Stimulated activated CD4-positive, alpha-beta T cell treated with anti-CD3 and anti-CD28 coated beads, Interleukin-2, amount 100 ng/mL, for 4 hours (primary cell): ENCODE measurements at regions not wholly inside any gene's neighbourhood (a gene's known extent, or its start where the extent isn't known, plus 50 kb on each side); places are given as distances from the start of the nearest gene placed in this dataset.

ENCODE experiments used
- DNase-seq: peaks from one replicate; pipeline ENCODE4 v3.0.0-alpha.2; 2020; ENCODE audit warnings: low read depth

- no peak for DNase-seq
Observed at GRCh38 chr4:108361886-108362285, 193.2 kb upstream of the LEF1 start.

- no peak for DNase-seq
Observed at GRCh38 chr4:108361446-108361820, 192.7 kb upstream of the LEF1 start.

- no peak for DNase-seq
Observed at GRCh38 chr4:108360754-108361445, 192.2 kb upstream of the LEF1 start.

GRCh38 chr4:108359986-108360681 lies 191.4 kb upstream of the LEF1 start:
- no peak for DNase-seq

DNA sequence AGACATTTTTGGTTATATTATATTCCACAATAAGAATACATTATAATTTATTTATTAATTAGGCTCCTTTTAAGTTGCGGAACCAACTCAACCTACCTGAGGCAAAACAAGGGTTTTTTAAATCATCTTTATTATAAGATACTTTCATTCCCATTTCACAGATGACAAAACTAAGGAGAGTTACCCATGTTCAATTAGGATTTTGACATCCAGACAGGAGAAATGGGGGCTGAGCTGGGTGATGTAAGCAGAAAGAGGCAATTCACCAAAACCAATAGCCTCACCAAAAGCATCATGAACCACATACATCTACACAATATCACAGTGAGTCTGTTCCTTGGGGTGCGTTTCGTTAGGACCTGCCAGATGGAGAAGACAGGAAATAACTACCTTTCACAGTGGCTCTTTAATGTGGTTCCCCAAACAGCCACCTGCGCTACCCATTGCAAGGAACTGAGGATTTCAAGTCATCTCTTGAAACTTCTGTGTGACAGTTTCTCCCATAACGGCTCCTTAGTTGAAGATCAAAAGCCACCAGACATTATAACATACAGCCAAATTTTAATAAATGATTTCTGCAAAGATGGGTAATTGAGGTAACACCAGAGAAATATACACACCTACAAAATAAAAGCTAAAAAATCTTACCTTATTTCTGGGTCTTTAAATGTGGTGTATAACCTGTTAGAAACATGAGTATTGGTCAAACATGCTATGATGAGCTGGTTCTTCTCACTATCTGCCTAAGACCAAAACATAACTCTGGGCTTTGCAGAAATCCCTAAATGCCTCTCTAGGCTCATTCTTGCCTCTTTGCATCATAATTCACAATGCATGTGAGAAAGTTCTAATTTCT lies 190.6 kb upstream of the LEF1 start:
- no peak for DNase-seq

DNA sequence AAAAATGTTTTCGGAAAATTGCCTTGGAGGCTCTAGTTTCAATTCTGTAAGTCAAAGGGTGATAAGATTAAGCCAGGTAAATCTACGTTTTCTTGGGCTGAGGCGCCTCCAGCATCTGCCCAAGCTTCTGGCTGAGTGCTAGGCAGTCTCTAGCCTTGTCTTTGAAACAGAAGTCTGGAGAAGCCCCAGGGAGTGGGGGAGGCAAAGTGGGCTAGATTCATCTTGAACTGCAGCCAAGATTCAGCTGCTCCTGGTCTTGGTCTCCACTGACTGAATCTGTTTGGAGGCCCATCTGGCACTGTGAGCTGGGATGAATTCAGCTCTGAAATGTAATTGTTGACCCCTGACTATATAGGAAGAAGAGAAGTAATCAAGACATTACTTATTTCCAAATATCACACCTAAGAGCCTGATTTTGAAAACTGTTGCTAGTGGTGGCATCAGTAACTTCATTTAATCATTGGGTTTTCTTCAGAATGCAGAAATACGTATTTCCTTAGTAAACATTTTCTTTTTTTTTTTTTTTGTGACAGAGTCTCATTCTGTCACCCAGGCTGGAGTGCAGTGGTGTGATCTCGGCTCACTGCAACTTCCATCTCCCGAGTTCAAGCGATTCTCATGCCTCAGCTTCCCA lies 187.3 kb upstream of the LEF1 start:
- no peak for DNase-seq

DNA sequence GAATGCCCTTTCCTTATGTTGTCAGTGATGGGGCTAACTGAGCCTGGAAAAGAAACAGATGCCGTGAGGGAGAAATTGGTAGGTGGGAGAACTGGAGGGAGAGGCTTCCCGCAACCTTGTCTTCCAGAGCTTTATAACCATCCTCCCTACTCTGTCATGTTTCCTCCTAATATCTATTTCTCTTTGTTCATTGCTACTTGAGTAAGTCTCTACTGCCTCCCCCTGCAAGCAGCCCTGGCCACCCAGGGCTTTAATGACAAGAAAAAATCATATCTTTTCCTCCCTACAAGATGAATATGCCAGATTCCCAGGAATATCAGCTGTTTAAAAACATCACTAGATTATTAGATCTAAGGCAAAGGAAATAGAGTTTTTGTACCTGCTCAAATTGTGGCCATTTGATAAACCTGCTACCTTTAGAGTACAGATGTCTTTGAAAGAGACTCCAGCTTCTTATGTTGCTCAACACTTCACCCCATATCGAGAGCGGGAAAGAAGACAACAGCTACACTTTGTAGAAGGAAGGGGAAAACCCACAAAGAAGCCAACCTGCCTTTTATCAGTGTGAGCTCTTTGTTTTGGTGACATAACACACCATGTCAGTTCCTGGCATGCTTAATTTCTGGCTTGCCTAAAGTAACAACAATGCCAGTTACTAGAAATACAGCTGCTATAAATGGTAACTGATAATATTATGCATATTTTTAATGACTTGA lies 186.6 kb upstream of the LEF1 start:
- DNase-seq = peak; percentile 29

- no peak for DNase-seq
Observed at GRCh38 chr4:108352664-108353308, 184.1 kb upstream of the LEF1 start.

DNA sequence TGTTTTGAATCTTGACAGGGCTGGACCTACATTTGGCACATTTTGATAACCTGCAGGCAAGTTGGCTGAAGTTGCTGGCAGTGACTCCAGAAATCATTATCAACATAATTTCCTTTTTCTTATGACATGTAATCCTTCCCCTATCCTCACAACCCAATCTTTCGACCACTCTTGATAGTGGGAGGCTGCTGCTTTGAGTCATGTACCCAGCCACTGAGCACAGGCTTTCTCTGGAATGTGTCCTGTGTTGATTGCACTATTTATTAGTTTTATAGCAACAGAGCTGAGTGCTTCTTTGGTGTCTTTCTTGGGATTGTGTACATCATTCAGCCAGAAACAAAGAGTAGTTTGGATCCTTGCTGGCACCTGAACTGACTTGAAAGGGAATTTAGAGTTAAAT lies 183.1 kb upstream of the LEF1 start:
- no peak for DNase-seq

DNA sequence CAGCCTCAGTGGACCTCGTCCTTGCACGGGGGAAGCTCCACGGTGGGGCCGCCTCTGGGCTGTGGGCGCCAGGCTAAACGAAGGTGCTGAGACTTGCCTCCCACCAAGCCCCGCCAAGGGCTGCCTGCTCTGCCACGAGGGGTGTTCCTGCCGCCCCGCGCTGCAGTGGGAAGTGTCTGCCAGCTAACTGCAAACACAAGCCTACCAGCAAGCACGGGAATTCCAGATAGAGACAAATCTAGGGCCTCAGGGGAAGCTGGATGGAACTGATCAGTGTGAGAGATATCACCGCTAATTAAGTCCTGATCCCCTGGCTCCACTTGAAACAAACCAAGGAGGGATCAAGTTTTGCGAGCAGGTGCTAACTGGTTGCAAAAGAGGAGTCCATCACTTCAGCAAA lies 181.6 kb upstream of the LEF1 start:
- DNase-seq = no peak

DNA sequence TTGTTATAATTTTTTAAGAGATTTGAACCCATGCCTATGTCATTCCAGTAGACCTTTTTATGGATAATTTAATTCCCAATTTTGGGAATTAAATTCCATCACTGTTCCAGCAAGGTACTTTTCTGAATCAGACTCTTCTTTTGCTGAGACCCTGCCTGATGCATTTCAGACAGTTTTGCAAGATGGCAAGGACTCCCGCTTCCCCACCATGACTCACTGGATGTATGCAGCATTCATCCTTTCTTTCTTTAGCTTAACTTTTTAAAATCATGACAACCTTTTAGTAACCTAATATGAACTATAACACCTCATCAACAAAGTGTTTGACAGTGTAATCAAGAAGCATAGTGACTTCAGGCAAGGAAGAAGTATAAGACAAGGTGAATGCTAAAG lies 178.1 kb upstream of the LEF1 start:
- DNase-seq = no peak

DNA sequence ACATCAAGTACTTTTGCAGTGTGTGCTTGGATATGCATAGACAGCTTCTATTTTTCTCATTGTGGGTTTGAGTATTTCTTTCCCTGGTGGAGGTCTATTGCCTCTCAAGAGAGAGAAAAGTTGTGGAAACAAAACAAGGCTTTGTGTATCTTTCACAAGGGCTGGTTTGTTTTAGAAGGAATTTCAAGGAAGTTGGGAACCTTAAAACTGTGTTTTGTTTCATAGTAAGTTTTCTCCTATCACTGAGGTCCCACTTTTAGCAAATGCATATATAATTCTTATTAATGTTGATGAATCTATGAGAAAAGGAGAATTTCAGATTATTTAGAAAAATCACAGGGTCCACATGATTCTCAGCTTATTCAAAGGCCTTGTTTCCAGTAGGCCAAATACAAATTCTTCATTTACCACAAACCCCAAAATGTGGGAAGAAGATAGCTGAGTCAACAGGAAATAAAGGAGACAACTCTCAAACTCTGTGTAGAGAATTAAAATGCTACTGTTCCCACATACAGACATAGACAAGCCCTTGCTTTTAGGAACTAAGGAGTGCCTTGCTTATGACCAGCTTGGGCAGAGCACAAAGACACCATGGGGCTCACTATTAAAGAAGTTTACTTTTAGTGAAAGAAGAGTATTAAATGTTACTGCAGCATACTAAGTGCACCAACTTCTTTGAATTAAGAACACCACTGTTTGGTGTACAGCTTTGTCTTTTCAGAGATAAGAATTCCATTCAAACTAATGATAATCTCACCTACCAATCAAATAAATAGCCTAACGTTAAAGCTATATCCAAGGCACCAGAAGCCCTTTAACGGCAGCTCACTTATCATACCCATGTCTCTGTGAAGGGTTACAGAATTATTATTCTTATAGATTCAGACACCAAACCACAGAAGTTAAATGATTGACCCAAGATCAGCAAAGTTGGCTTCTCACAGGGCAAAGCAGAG lies 177.4 kb upstream of the LEF1 start:
- no peak for DNase-seq

DNA sequence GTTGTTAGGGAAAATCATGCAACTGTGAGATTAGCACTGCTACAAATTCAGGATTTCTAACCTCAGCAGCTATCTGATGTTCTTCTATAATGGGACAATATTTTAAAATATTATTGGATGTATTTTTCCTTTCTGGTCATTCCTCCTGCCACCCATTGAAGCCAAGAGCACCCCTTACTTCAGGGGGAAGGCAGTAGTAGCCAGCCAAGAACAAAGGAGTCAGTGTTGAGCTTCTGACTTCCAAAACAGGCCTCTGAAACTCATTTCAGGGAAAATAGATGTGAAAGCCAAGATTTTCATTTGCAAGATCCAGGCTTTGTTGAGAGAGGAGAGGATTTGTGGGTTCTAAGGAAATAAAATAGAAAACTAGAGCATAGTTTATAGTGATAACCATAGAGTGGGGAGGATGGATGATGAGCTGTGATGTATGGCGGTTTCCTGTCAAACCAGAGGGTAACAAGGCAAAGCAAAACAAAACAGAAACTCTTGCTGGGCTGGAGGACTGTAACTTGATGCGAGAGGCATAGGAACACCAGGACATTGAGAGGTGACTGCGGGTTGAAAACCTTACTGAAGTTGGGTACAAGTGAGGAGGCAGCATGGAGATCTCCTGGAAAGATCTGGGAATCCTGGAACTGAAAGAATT lies 173.7 kb upstream of the LEF1 start:
- DNase-seq = peak; percentile 33

DNA sequence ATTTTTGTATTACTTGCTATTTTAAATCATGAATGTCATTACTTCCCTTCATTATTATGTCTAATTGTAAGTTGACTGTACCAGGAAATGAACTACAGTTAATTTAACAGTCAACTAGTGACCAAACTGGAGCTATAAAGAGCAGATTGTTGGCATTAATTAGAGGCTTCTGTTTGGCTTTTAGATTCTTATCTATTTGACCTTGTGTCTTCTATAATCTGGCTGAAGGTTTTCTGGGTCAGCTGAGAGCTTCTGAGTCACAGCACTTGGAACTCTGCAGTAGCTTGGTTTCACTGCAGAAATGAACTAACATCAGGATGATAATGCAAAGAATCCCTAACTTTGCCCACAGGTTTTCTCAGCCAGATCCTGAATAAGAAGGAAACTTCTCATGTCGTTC lies 169.2 kb upstream of the LEF1 start:
- DNase-seq = no peak

DNA sequence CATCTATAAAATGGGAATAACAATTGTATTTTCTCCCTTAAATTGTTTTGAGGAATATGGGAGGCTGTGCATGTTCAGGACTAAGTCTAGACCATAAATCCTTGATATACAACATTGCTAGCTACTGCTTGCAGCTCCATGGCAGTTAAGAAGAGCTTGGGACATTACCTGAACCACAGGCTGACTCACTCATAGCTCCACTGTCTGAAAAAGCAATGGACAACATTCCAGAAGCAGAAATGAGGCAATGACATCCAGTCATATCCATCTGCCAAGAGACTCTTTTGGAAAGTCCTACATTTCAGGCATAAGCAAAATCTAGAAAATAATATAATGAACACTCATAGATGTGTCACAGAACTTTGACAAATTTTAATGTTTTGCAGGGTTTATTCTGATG lies 167.3 kb upstream of the LEF1 start:
- no peak for DNase-seq

DNA sequence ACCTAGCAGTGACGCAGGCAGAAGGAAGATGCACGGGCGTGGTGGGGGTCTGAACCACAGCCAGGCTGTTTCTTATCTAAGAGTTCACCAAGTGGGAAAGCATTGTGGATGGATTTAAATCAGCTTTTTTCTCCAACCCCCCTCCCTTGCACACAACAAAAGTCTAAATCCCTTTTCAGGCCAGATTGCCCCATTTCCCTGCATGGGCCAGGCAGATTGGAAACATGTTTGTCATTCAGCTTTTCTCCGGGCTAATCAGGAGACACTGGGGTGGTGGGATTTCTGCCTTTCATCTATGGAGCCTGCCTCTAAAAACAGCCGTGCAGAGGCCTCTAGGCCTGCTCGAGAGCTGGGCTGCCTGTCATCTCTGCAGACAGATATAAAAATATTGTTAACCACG lies 166.3 kb upstream of the LEF1 start:
- DNase-seq = no peak

GRCh38 chr4:108334031-108334430 lies 165.3 kb upstream of the LEF1 start:
- no peak for DNase-seq

- no peak for DNase-seq
Observed at GRCh38 chr4:108333353-108333942, 164.7 kb upstream of the LEF1 start.

DNA sequence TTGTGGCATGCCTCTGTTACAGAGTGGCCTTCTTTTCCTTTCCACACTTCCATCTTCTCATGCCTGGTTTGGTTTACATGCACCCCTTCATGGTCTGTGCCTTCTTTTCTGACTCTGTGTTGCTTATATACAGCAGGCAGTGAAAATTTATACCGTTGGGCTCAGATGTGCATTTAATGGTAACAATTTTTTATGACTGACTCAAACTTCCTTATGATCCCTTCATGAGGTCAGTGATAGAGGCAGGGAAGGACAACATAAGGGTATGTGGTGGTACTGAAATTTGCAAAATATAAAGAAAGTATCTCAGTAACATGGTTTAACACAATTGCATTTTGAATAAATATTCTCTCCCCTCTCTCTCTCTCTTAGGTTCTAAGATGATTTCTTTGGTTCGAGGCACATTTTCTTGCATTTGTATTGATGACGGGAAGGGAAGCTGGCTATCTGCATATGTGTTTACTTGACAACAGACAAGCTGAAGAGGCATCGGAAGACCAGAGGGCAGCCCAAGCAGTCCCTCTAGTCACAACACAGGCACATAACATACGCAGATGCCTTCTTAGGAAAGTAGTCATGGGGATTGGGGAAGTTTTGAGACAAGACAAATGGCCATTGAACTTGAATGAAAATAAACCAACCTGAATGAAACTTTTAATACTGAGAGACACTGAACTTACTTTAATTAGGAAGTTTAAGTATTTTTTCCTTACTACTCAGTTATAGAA lies 163.3 kb upstream of the LEF1 start:
- no peak for DNase-seq
